ENCODE measurements at regions not wholly inside any gene's neighbourhood (a gene's known extent, or its start where the extent isn't known, plus 50 kb on each side); places are given as distances from the start of the nearest gene placed in this dataset.

GRCh38 chr4:149160370-149160769, 655.3 kb downstream of the IQCM start:
- H3K79me2 ChIP-seq (ENCODE audit: insufficient read depth), result no peaks in the 10 kb centered on the region
- no peak overlapping the region for H3K27ac ChIP-seq (ENCODE audit: low read depth in 2 of 2, low read length in 1 of 2)
- H3K27me3 ChIP-seq (ENCODE audit: insufficient read depth), result no peaks in the 10 kb centered on the region
- no peaks in the 10 kb centered on the region for H4K20me1 ChIP-seq (ENCODE audit: insufficient read depth)
- peaks cover 0 to 38% of the 10 kb centered on the region in 2 experiments; a peak in 2 of 4 replicates for H3K4me1 ChIP-seq (ENCODE audit: control insufficient read depth in 1 of 2, insufficient read depth in 2 of 2, low read depth in 1 of 2, low read length in 1 of 2)
- no peak for DNase-seq
- no peaks in the 10 kb centered on the region for H3K9me3 ChIP-seq
- TF ChIP-seq SIN3A (IDR thresholded peaks at IDR 0.05; ENCODE audit: borderline replicate concordance, low read depth, low read length) (no peak), SMC3 (IDR thresholded peaks at IDR 0.05; ENCODE audit: low read depth, low read length) (no peak), TEAD4 (IDR thresholded peaks at IDR 0.05; ENCODE audit: borderline replicate concordance, insufficient read depth) (no peak), RFX5 (IDR thresholded peaks at IDR 0.05; ENCODE audit: low read length) (no peak), ELF1 (IDR thresholded peaks at IDR 0.05) (no peak), RXRA (IDR thresholded peaks at IDR 0.05; ENCODE audit: borderline replicate concordance, low read depth) (no peak), GATA2 (CRISPR knock-in tag; IDR thresholded peaks at IDR 0.05) (no peak), PBX3 (IDR thresholded peaks at IDR 0.05) (no peak)
- H3K36me3 ChIP-seq (replicated peaks in 1 of 2; ENCODE audit: control insufficient read depth in 1 of 2, insufficient read depth in 2 of 2, low read length in 1 of 2), result no peaks in the 10 kb centered on the region
- H3K9me2 ChIP-seq, result no peaks in the 10 kb centered on the region
- 46% methylated on average over 2 of the region's 2 CpGs for WGBS (ENCODE audit: low lambda C conversion rate)
- ChIA-PET CTCF (interaction anchor here (1.1 kb wide), 1 partner anchor 104 kb away, joined by 3 read pairs; no protein-coding TSS in a partner anchor), POLR2A (no interaction called here)
- no peak overlapping the region for H2AFZ ChIP-seq (ENCODE audit: low read depth)
- H3K4me2 ChIP-seq, result no peak overlapping the region
- H3F3A ChIP-seq (replicated peaks; ENCODE audit: insufficient read depth), result peaks cover 16% of the 10 kb centered on the region
- H3K4me3 ChIP-seq (ENCODE audit: low read depth in 2 of 2, low read length in 1 of 2), result no peak overlapping the region
- H3K9ac ChIP-seq, result no peak overlapping the region

- TF ChIP-seq EP300 (IDR thresholded peaks at IDR 0.05; ENCODE audit: borderline replicate concordance in 1 of 2, low read depth in 1 of 2, low read length in 1 of 2) (peak in 1 of 2 experiments; percentile 62; a peak in 1 of 4 replicates), TAF1 (IDR thresholded peaks at IDR 0.05; ENCODE audit: borderline replicate concordance, low read depth, low read length) (no peak), MEF2A (IDR thresholded peaks at IDR 0.05; ENCODE audit: borderline replicate concordance, low read depth) (no peak), SMC3 (IDR thresholded peaks at IDR 0.05; ENCODE audit: low read depth, low read length) (no peak), FOXJ3 (CRISPR knock-in tag; IDR thresholded peaks at IDR 0.05) (no peak), JUND (IDR thresholded peaks at IDR 0.05) (peak; percentile 48; the same call in 1 of the 2 replicates), TCF12 (IDR thresholded peaks at IDR 0.05) (peak; percentile 30; the same call in 1 of the 2 replicates), NRF1 (IDR thresholded peaks at IDR 0.05; ENCODE audit: low read depth, low read length) (no peak), FOSL2 (IDR thresholded peaks at IDR 0.05; ENCODE audit: borderline replicate concordance, low read depth) (peak; percentile 57; the same call in 1 of the 2 replicates), PBX3 (IDR thresholded peaks at IDR 0.05) (peak; percentile 80), MXI1 (IDR thresholded peaks at IDR 0.05; ENCODE audit: low read depth, low read length) (no peak), NFIC (IDR thresholded peaks at IDR 0.05; ENCODE audit: borderline replicate concordance) (peak; percentile 14; the same call in 1 of the 2 replicates), CHD2 (IDR thresholded peaks at IDR 0.05; ENCODE audit: low read length, partially characterized antibody) (no peak), EZH2phosphoT487 (IDR thresholded peaks at IDR 0.05; ENCODE audit: borderline replicate concordance, low read depth) (no peak)
- TF ChIP-seq, protein P1, sequence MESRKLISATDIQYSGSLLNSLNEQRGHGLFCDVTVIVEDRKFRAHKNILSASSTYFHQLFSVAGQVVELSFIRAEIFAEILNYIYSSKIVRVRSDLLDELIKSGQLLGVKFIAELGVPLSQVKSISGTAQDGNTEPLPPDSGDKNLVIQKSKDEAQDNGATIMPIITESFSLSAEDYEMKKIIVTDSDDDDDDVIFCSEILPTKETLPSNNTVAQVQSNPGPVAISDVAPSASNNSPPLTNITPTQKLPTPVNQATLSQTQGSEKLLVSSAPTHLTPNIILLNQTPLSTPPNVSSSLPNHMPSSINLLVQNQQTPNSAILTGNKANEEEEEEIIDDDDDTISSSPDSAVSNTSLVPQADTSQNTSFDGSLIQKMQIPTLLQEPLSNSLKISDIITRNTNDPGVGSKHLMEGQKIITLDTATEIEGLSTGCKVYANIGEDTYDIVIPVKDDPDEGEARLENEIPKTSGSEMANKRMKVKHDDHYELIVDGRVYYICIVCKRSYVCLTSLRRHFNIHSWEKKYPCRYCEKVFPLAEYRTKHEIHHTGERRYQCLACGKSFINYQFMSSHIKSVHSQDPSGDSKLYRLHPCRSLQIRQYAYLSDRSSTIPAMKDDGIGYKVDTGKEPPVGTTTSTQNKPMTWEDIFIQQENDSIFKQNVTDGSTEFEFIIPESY (IDR thresholded peaks at IDR 0.05; ENCODE audit: borderline replicate concordance, low read depth), result no peak
- TF ChIP-seq, protein P2, sequence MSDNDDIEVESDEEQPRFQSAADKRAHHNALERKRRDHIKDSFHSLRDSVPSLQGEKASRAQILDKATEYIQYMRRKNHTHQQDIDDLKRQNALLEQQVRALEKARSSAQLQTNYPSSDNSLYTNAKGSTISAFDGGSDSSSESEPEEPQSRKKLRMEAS (IDR thresholded peaks at IDR 0.05; ENCODE audit: low read depth), result no peak
- peaks cover 5% of the 10 kb centered on the region for H3F3A ChIP-seq (replicated peaks; ENCODE audit: insufficient read depth)
- no peaks in the 10 kb centered on the region for H3K27me3 ChIP-seq (ENCODE audit: insufficient read depth)
- no peaks in the 10 kb centered on the region for H3K9me2 ChIP-seq
- no peaks in the 10 kb centered on the region for H3K79me2 ChIP-seq (ENCODE audit: insufficient read depth)
- H4K20me1 ChIP-seq (ENCODE audit: insufficient read depth), result no peaks in the 10 kb centered on the region
- no peak for DNase-seq
- H3K27ac ChIP-seq (ENCODE audit: low read depth in 2 of 2, low read length in 1 of 2), result peak overlapping the region; percentile 39 to 69; a peak in 2 of 4 replicates
- H3K4me3 ChIP-seq (ENCODE audit: low read depth in 2 of 2, low read length in 1 of 2), result no peak overlapping the region
- 4% methylated on average over 3 of the region's 3 CpGs for WGBS (ENCODE audit: low lambda C conversion rate)
- H2AFZ ChIP-seq (ENCODE audit: low read depth), result peak overlapping the region; percentile 52; the same call in 1 of the 2 replicates
- ChIA-PET POLR2A (no interaction called here), CTCF (no interaction called here)
- no peak overlapping the region for H3K9ac ChIP-seq
- peaks cover 0 to 26% of the 10 kb centered on the region in 2 experiments; a peak in 2 of 4 replicates for H3K4me1 ChIP-seq (ENCODE audit: control insufficient read depth in 1 of 2, insufficient read depth in 2 of 2, low read depth in 1 of 2, low read length in 1 of 2)
- no peaks in the 10 kb centered on the region for H3K9me3 ChIP-seq
- no peak overlapping the region for H3K4me2 ChIP-seq
- H3K36me3 ChIP-seq (replicated peaks in 1 of 2; ENCODE audit: control insufficient read depth in 1 of 2, insufficient read depth in 2 of 2, low read length in 1 of 2), result no peaks in the 10 kb centered on the region
These were observed 656.8 kb downstream of the IQCM start for GRCh38 chr4:149158817-149159216.

Measured in SK-N-SH (cell line).